ENCODE measurements at regions not wholly inside any gene's neighbourhood (a gene's known extent, or its start where the extent isn't known, plus 50 kb on each side); places are given as distances from the start of the nearest gene placed in this dataset.

- no peak for DNase-seq (ENCODE audit: low read depth in 2 of 2)
Measured at GRCh38 chr3:5616873-5617272, 429.4 kb downstream of the EDEM1 start.

GRCh38 chr3:5618170-5618569 is 430.7 kb downstream of the EDEM1 start:
- DNase-seq (ENCODE audit: low read depth in 2 of 2), result no peak

GRCh38 chr3:5630406-5630805 is 442.9 kb downstream of the EDEM1 start:
- DNase-seq (ENCODE audit: low read depth in 2 of 2), result no peak

- DNase-seq (ENCODE audit: low read depth in 2 of 2), result no peak
Measured at GRCh38 chr3:5633960-5634359, 446.5 kb downstream of the EDEM1 start.

GRCh38 chr3:5634411-5634810 is 446.9 kb downstream of the EDEM1 start:
- no peak for DNase-seq (ENCODE audit: low read depth in 2 of 2)

- no peak for DNase-seq (ENCODE audit: low read depth in 2 of 2)
Measured at GRCh38 chr3:5635746-5636145, 448.2 kb downstream of the EDEM1 start.

- no peak for DNase-seq (ENCODE audit: low read depth in 2 of 2)
Measured at GRCh38 chr3:5638550-5638949, 451.0 kb downstream of the EDEM1 start.

GRCh38 chr3:5644773-5645670 is 457.5 kb downstream of the EDEM1 start:
- no peak for DNase-seq (ENCODE audit: low read depth in 2 of 2)

GRCh38 chr3:5645692-5646410 is 458.3 kb downstream of the EDEM1 start:
- DNase-seq (ENCODE audit: low read depth in 2 of 2), result no peak

GRCh38 chr3:5650303-5650702 is 462.8 kb downstream of the EDEM1 start:
- no peak for DNase-seq (ENCODE audit: low read depth in 2 of 2)

- no peak for DNase-seq (ENCODE audit: low read depth in 2 of 2)
Measured at GRCh38 chr3:5651351-5651750, 463.8 kb downstream of the EDEM1 start.

GRCh38 chr3:5653426-5654143 is 466.1 kb downstream of the EDEM1 start:
- no peak for DNase-seq (ENCODE audit: low read depth in 2 of 2)

GRCh38 chr3:5657106-5657505 is 469.6 kb downstream of the EDEM1 start:
- no peak for DNase-seq (ENCODE audit: low read depth in 2 of 2)

- no peak for DNase-seq (ENCODE audit: low read depth in 2 of 2)
Measured at GRCh38 chr3:5663601-5664000, 476.1 kb downstream of the EDEM1 start.

- DNase-seq (ENCODE audit: low read depth in 2 of 2), result no peak
Measured at GRCh38 chr3:5666455-5666854, 478.9 kb downstream of the EDEM1 start.

- DNase-seq (ENCODE audit: low read depth in 2 of 2), result no peak
Measured at GRCh38 chr3:5673521-5673920, 486.0 kb downstream of the EDEM1 start.

GRCh38 chr3:5675319-5675718 is 487.8 kb downstream of the EDEM1 start:
- no peak for DNase-seq (ENCODE audit: low read depth in 2 of 2)

- DNase-seq (ENCODE audit: low read depth in 2 of 2), result no peak
Measured at GRCh38 chr3:5677555-5677954, 490.0 kb downstream of the EDEM1 start.

- no peak for DNase-seq (ENCODE audit: low read depth in 2 of 2)
Measured at GRCh38 chr3:5678248-5678647, 490.7 kb downstream of the EDEM1 start.

GRCh38 chr3:5678844-5679243 is 491.3 kb downstream of the EDEM1 start:
- no peak for DNase-seq (ENCODE audit: low read depth in 2 of 2)

- DNase-seq (ENCODE audit: low read depth in 2 of 2), result no peak
Measured at GRCh38 chr3:5687230-5687629, 499.7 kb downstream of the EDEM1 start.

GRCh38 chr3:5690490-5690889 is 503.0 kb downstream of the EDEM1 start:
- no peak for DNase-seq (ENCODE audit: low read depth in 2 of 2)
